GM12874 (cell line): ENCODE measurements at regions not wholly inside any gene's neighbourhood (a gene's known extent, or its start where the extent isn't known, plus 50 kb on each side); places are given as distances from the start of the nearest gene placed in this dataset.

Experiments used
- CTCF ChIP-seq: IDR thresholded peaks from 2 replicates; pipeline ENCODE4 v1.5.1; 2011; ENCODE audit warnings: low read depth, mild to moderate bottlenecking, control low read depth, low read length, moderate library complexity; ENCODE audit not compliant: insufficient read depth

- no peak for TF ChIP-seq CTCF
Measured at GRCh38 chr18:4587204-4587603, 132.1 kb upstream of the DLGAP1 start.

GRCh38 chr18:4586731-4587130, 131.6 kb upstream of the DLGAP1 start:
- TF ChIP-seq CTCF = no peak

- TF ChIP-seq CTCF = no peak
Measured at GRCh38 chr18:4582431-4583335, 127.6 kb upstream of the DLGAP1 start.

- no peak for TF ChIP-seq CTCF
Measured at GRCh38 chr18:4581966-4582365, 126.9 kb upstream of the DLGAP1 start.

GRCh38 chr18:4578449-4578848, 123.3 kb upstream of the DLGAP1 start:
- TF ChIP-seq CTCF = no peak

- TF ChIP-seq CTCF = no peak
Measured at GRCh38 chr18:4573735-4574134, 118.6 kb upstream of the DLGAP1 start.

- no peak for TF ChIP-seq CTCF
Measured at GRCh38 chr18:4557502-4557901, 102.4 kb upstream of the DLGAP1 start.
